Mesothelial cell of epicardium (in vitro differentiated cells): ENCODE measurements at regions not wholly inside any gene's neighbourhood (a gene's known extent, or its start where the extent isn't known, plus 50 kb on each side); places are given as distances from the start of the nearest gene placed in this dataset.

Experiments
- DNase-seq, 2 experiments: peaks; one replicate each; pipeline ENCODE4 v3.0.0; 2021; ENCODE audit warnings: low spot score in 2 of 2; ENCODE audit not compliant: unreplicated experiment in 2 of 2
- H3K27ac Mint-ChIP-seq: 2 replicates; pipeline ENCODE4 v1.8.0; 2021; ENCODE audit warnings: mixed read lengths
- H3K27me3 Mint-ChIP-seq: 2 replicates; pipeline ENCODE4 v1.8.0; 2021; ENCODE audit warnings: low read depth, mixed read lengths
- H3K36me3 Mint-ChIP-seq: 2 replicates; pipeline ENCODE4 v1.8.0; 2021; ENCODE audit warnings: mixed read lengths
- H3K4me1 Mint-ChIP-seq: 2 replicates; pipeline ENCODE4 v1.8.0; 2021; ENCODE audit warnings: mixed read lengths
- H3K4me3 Mint-ChIP-seq: 2 replicates; pipeline ENCODE4 v1.8.0; 2021; ENCODE audit warnings: mild to moderate bottlenecking, moderate library complexity, mixed read lengths
- H3K9me3 Mint-ChIP-seq: 2 replicates; pipeline ENCODE4 v1.8.0; 2021; ENCODE audit warnings: mixed read lengths
- TF ChIP-seq, protein P1 (sequence below): fragments of 200-600 bp; sonication (generic); IDR thresholded peaks from one replicate; pipeline ENCODE4 v1.5.0; 2021; ENCODE audit warnings: antibody characterized with exemption; ENCODE audit not compliant: unreplicated experiment

DNA sequence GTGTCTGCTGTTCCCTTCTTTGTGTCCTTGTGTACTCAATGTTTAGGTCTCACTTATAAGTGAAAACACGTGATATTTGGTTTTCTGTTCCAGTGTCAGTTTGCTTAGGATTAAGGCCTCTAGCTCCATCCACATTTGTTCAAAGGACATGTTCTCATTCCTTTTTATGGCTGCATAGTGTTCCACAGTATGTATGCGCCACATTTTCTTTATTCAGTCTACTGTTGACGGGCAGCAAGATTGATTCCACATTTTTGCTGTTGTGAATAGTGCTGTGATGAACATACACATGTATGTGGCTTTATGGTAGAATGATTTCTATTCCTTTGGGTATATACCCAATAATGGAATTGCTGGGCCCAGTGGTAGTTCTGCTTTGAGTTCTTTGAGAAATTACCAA lies 122.7 kb upstream of the THBS1 start:
- H3K4me1 Mint-ChIP-seq: peaks cover 18% of the 10 kb centered on the region
- DNase-seq: no peak
- TF ChIP-seq, protein P1, sequence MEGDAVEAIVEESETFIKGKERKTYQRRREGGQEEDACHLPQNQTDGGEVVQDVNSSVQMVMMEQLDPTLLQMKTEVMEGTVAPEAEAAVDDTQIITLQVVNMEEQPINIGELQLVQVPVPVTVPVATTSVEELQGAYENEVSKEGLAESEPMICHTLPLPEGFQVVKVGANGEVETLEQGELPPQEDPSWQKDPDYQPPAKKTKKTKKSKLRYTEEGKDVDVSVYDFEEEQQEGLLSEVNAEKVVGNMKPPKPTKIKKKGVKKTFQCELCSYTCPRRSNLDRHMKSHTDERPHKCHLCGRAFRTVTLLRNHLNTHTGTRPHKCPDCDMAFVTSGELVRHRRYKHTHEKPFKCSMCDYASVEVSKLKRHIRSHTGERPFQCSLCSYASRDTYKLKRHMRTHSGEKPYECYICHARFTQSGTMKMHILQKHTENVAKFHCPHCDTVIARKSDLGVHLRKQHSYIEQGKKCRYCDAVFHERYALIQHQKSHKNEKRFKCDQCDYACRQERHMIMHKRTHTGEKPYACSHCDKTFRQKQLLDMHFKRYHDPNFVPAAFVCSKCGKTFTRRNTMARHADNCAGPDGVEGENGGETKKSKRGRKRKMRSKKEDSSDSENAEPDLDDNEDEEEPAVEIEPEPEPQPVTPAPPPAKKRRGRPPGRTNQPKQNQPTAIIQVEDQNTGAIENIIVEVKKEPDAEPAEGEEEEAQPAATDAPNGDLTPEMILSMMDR: no peak
- no peaks in the 10 kb centered on the region for H3K27me3 Mint-ChIP-seq
- no peak overlapping the region for H3K27ac Mint-ChIP-seq
- peaks cover 4% of the 10 kb centered on the region for H3K9me3 Mint-ChIP-seq
- no peaks in the 10 kb centered on the region for H3K36me3 Mint-ChIP-seq
- H3K4me3 Mint-ChIP-seq: no peak overlapping the region

DNA sequence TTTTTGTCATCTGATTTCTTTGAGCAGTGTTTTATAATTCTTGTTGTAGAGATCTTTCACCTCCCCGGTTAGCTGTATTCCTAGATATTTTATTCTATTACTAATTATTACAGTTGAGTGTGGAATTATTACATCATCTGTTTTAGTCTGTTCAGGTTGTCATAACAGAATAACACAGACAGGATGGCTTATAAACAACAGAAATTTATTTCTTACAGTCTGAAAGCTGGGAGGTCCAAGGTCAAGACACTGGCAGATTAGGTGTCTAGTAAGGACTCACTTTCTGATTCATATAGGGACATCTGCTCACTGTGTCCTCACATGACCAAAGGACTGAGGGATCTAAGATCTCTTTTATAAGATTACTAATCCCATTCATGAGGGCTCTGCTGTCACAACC lies 121.3 kb upstream of the THBS1 start:
- Mint-ChIP-seq H3K27me3 (no peaks in the 10 kb centered on the region), H3K4me3 (no peak overlapping the region), H3K36me3 (no peaks in the 10 kb centered on the region), H3K4me1 (peaks cover 14% of the 10 kb centered on the region), H3K9me3 (peaks cover 4% of the 10 kb centered on the region), H3K27ac (no peak overlapping the region)
- DNase-seq: no peak
- TF ChIP-seq, protein P1: no peak

DNA sequence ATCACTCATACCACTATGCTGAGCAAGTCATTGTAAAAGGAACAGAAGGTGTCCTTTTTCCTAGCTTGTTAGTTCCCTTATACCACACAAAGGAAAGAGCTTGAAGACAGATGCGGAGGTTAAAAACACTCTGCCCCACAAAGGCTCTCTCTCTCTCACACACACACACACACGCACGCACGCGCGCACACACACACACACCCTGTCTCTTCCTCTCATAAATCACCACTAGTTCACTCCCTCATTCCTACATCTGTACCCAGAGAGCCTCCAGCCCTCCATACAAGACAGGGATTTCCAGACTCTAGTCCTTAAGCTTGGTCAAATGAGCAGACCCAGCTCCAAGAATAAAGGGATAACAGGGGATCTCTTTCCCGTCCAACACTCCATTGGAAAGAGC lies 120.1 kb upstream of the THBS1 start:
- H3K4me1 Mint-ChIP-seq: peaks cover 3% of the 10 kb centered on the region
- no peaks in the 10 kb centered on the region for H3K36me3 Mint-ChIP-seq
- no peak for DNase-seq
- H3K9me3 Mint-ChIP-seq: peaks cover 4% of the 10 kb centered on the region
- H3K27me3 Mint-ChIP-seq: no peaks in the 10 kb centered on the region
- no peak overlapping the region for H3K27ac Mint-ChIP-seq
- TF ChIP-seq, protein P1: no peak
- H3K4me3 Mint-ChIP-seq: no peak overlapping the region

- no peak for DNase-seq
- Mint-ChIP-seq H3K9me3 (peaks cover 4% of the 10 kb centered on the region), H3K4me3 (no peak overlapping the region), H3K27ac (no peak overlapping the region), H3K4me1 (no peaks in the 10 kb centered on the region), H3K27me3 (no peaks in the 10 kb centered on the region), H3K36me3 (no peaks in the 10 kb centered on the region)
- TF ChIP-seq, protein P1: no peak
These were observed 119.2 kb upstream of the THBS1 start for GRCh38 chr15:39461536-39462130.

- H3K4me3 Mint-ChIP-seq: no peak overlapping the region
These were observed 118.2 kb upstream of the THBS1 start for GRCh38 chr15:39462691-39463090.

More at GRCh38 chr15:39462691-39463090, 118.2 kb upstream of the THBS1 start:
- no peak for DNase-seq
- TF ChIP-seq, protein P1: no peak
- H3K36me3 Mint-ChIP-seq: no peaks in the 10 kb centered on the region
- H3K27ac Mint-ChIP-seq: no peak overlapping the region
- H3K27me3 Mint-ChIP-seq: no peaks in the 10 kb centered on the region
- H3K9me3 Mint-ChIP-seq: peaks cover 4% of the 10 kb centered on the region
- H3K4me1 Mint-ChIP-seq: no peaks in the 10 kb centered on the region
